Keratinocyte (primary cell): ENCODE measurements at regions not wholly inside any gene's neighbourhood (a gene's known extent, or its start where the extent isn't known, plus 50 kb on each side); places are given as distances from the start of the nearest gene placed in this dataset.

ENCODE experiments used
- DNase-seq: peaks from one replicate; pipeline ENCODE4 v3.0.0-alpha.2; 2011; ENCODE audit warnings: low read depth, missing footprints, low spot score
- FAIRE-seq: peaks from 2 replicates; lab custom pipeline; 2011; peaks lifted over from hg19 to GRCh38; lab: Jason Lieb, UNC
- H2AFZ ChIP-seq: 2 replicates; pipeline ENCODE4 v1.6.0; 2012; ENCODE audit warnings: low read length, control low read depth, inconsistent platforms; ENCODE audit not compliant: control insufficient read depth
- H3K27ac ChIP-seq: 2 replicates; pipeline ENCODE4 v1.5.1; 2011; ENCODE audit warnings: low read length; ENCODE audit not compliant: control insufficient read depth, insufficient read depth
- H3K27me3 ChIP-seq: 3 replicates; pipeline ENCODE4 v1.6.0; 2011; ENCODE audit warnings: low read length; ENCODE audit not compliant: control insufficient read depth, insufficient read depth; ENCODE audit errors: extremely low read depth
- H3K36me3 ChIP-seq, 2 experiments: 2 replicates in 1 of 2; 3 replicates in 1 of 2; pipeline ENCODE4 v1.5.1; 2011; ENCODE audit warnings: low read length in 2 of 2, mild to moderate bottlenecking in 1 of 2; ENCODE audit not compliant: control insufficient read depth in 2 of 2, insufficient read depth in 2 of 2; ENCODE audit errors: extremely low read depth in 1 of 2
- H3K4me1 ChIP-seq: 3 replicates; pipeline ENCODE4 v1.5.1; 2011; ENCODE audit warnings: low read length; ENCODE audit not compliant: control insufficient read depth, insufficient read depth; ENCODE audit errors: extremely low read depth
- H3K4me2 ChIP-seq: 3 replicates; pipeline ENCODE4 v1.6.0; 2011; ENCODE audit warnings: low read depth, low read length; ENCODE audit not compliant: control insufficient read depth, insufficient read depth; ENCODE audit errors: extremely low read depth
- H3K4me3 ChIP-seq, 3 experiments: fragments of 200-600 bp in 1 of 3; sonication (generic) in 1 of 3; 2 replicates in 2 of 3; 3 replicates in 1 of 3; pipeline ENCODE4 v1.5.1; 2011 to 2016; ENCODE audit warnings: low read length in 3 of 3, mild to moderate bottlenecking in 3 of 3, control low read depth in 2 of 3, inconsistent platforms in 1 of 3, low read depth in 1 of 3, mixed read lengths in 1 of 3, mixed run types in 1 of 3, moderate library complexity in 1 of 3; ENCODE audit not compliant: control insufficient read depth in 2 of 3, insufficient read depth in 2 of 3; ENCODE audit errors: extremely low read depth in 1 of 3
- H3K79me2 ChIP-seq: 2 replicates; pipeline ENCODE4 v1.6.0; 2012; ENCODE audit warnings: low read length; ENCODE audit not compliant: control insufficient read depth, insufficient read depth
- H3K9ac ChIP-seq: 3 replicates; pipeline ENCODE4 v1.6.0; 2011; ENCODE audit warnings: low read length; ENCODE audit not compliant: control insufficient read depth, insufficient read depth; ENCODE audit errors: extremely low read depth
- H3K9me1 ChIP-seq: 3 replicates; pipeline ENCODE4 v1.6.0; 2011; ENCODE audit warnings: low read length; ENCODE audit not compliant: control insufficient read depth, insufficient read depth; ENCODE audit errors: extremely low read depth
- H3K9me3 ChIP-seq: 2 replicates; pipeline ENCODE4 v1.5.1; 2012; ENCODE audit warnings: low read depth, low read length; ENCODE audit not compliant: control insufficient read depth
- H4K20me1 ChIP-seq: 3 replicates; pipeline ENCODE4 v1.6.0; 2011; ENCODE audit warnings: low read length; ENCODE audit not compliant: control insufficient read depth, insufficient read depth; ENCODE audit errors: extremely low read depth
- CTCF ChIP-seq, 3 experiments: IDR thresholded peaks in 1 of 3; conservative IDR thresholded peaks in 1 of 3; optimal IDR thresholded peaks in 1 of 3; 2 replicates in 2 of 3; 3 replicates in 1 of 3; pipeline versions ENCODE3 to v1.5.1; 2011; ENCODE audit warnings: low read length in 3 of 3, mild to moderate bottlenecking in 3 of 3, moderate library complexity in 2 of 3, control low read depth in 1 of 3, inconsistent platforms in 1 of 3; ENCODE audit not compliant: insufficient read depth in 2 of 3; ENCODE audit errors: extremely low read depth in 1 of 3
- EZH2 ChIP-seq: IDR thresholded peaks from one replicate; pipeline ENCODE4 v1.6.1; 2012; ENCODE audit warnings: inconsistent platforms, mild to moderate bottlenecking, low read length, moderate library complexity
- dilution Hi-C: fragments of 300-500 bp; cut with MboI; formaldehyde crosslinking; loops from one replicate; pipeline ENCODE4 v1.7.0; 2020; ENCODE audit warnings: low sequenced_read_pairs; ENCODE audit not compliant: extremely low pct_ligation_motif_present

- dilution Hi-C loops = no loop called here
- H3K4me1 ChIP-seq = no peaks in the 10 kb centered on the region
- TF ChIP-seq CTCF (optimal IDR thresholded peaks at IDR 0.05 in 1 of 3, IDR thresholded peaks at IDR 0.05 in 1 of 3, conservative IDR thresholded peaks at IDR 0.05 in 1 of 3; ENCODE audit: extremely low read depth in 1 of 3, insufficient read depth in 2 of 3, low read length in 3 of 3) (no peak), EZH2 (no peak)
- DNase-seq (no peak), FAIRE-seq (no peak)
- H3K9ac ChIP-seq = no peak overlapping the region
- H2AFZ ChIP-seq = no peak overlapping the region
- no peak overlapping the region for H3K27ac ChIP-seq
- no peak overlapping the region for H3K4me2 ChIP-seq
- no peaks in the 10 kb centered on the region for H3K27me3 ChIP-seq
- no peaks in the 10 kb centered on the region for H3K79me2 ChIP-seq
- no peak overlapping the region for H3K4me3 ChIP-seq
- no peaks in the 10 kb centered on the region for H3K36me3 ChIP-seq
- H3K9me3 ChIP-seq = no peaks in the 10 kb centered on the region
- H3K9me1 ChIP-seq = no peaks in the 10 kb centered on the region
- no peaks in the 10 kb centered on the region for H4K20me1 ChIP-seq
These were observed 347.9 kb downstream of the ADCYAP1 start for GRCh38 chr18:1252534-1252933.

- Histone ChIP-seq H3K9me3 (no peaks in the 10 kb centered on the region), H3K9ac (no peak overlapping the region), H3K79me2 (no peaks in the 10 kb centered on the region), H3K36me3 (no peaks in the 10 kb centered on the region), H3K4me2 (no peak overlapping the region), H3K9me1 (no peaks in the 10 kb centered on the region), H4K20me1 (no peaks in the 10 kb centered on the region), H3K27ac (no peak overlapping the region), H3K27me3 (no peaks in the 10 kb centered on the region), H2AFZ (no peak overlapping the region), H3K4me1 (no peaks in the 10 kb centered on the region), H3K4me3 (no peak overlapping the region)
- no peak for FAIRE-seq
- dilution Hi-C loops = no loop called here
- no peak for TF ChIP-seq EZH2
- TF ChIP-seq CTCF (optimal IDR thresholded peaks at IDR 0.05 in 1 of 3, IDR thresholded peaks at IDR 0.05 in 1 of 3, conservative IDR thresholded peaks at IDR 0.05 in 1 of 3; ENCODE audit: extremely low read depth in 1 of 3, insufficient read depth in 2 of 3, low read length in 3 of 3) = no peak
- no peak for DNase-seq
These were observed 348.3 kb downstream of the ADCYAP1 start for GRCh38 chr18:1252936-1253335.
